Activated T-helper 1 cell treated with anti-CD3 and anti-CD28 coated beads, Interleukin-12 subunit alpha, Interleukin-12 subunit beta, Interleukin-2, Interleukin-4 antibody, amounts not matched to agents 30 ng/mL and 10 ng/mL and 1 ng/mL, durations not matched to agents 14 hours and 24 hours and 36 hours (primary cell): ENCODE measurements at regions not wholly inside any gene's neighbourhood (a gene's known extent, or its start where the extent isn't known, plus 50 kb on each side); places are given as distances from the start of the nearest gene placed in this dataset.

Experiments
- DNase-seq: peaks from one replicate; pipeline ENCODE4 v3.0.0; 2021; ENCODE audit warnings: low spot score
- H3K27ac Mint-ChIP-seq: one replicate; pipeline ENCODE4 v1.8.0; 2021; ENCODE audit warnings: mild to moderate bottlenecking, mixed read lengths
- H3K27me3 Mint-ChIP-seq: one replicate; pipeline ENCODE4 v1.8.0; 2022; ENCODE audit warnings: mild to moderate bottlenecking, moderate library complexity, mixed read lengths; ENCODE audit not compliant: insufficient read depth
- H3K36me3 Mint-ChIP-seq: one replicate; pipeline ENCODE4 v1.8.0; 2021; ENCODE audit warnings: low read depth, mixed read lengths
- H3K4me1 Mint-ChIP-seq: one replicate; pipeline ENCODE4 v1.8.0; 2021; ENCODE audit warnings: low read depth, mixed read lengths
- H3K4me3 Mint-ChIP-seq: one replicate; pipeline ENCODE4 v1.8.0; 2021; ENCODE audit warnings: mild to moderate bottlenecking, moderate library complexity, mixed read lengths
- H3K9me3 Mint-ChIP-seq: one replicate; pipeline ENCODE4 v1.8.0; 2021; ENCODE audit warnings: mixed read lengths
- intact Hi-C: fragments of 100-400 bp; cut with micrococcal nuclease; formaldehyde crosslinking; loops from one replicate; pipeline ENCODE4 v1.15.1; 2024

GRCh38 chr1:193703655-193704054, 517.2 kb upstream of the B3GALT2 start:
- Mint-ChIP-seq H3K36me3 (peaks cover 4% of the 10 kb centered on the region), H3K27ac (no peak overlapping the region), H3K27me3 (no peaks in the 10 kb centered on the region), H3K4me1 (peaks cover 25% of the 10 kb centered on the region), H3K4me3 (no peak overlapping the region), H3K9me3 (peaks cover 10% of the 10 kb centered on the region)
- intact Hi-C loops, result loop anchor here (10.0 kb wide), 1 partner anchor 519 kb away; the partner anchor contains the start of gene B3GALT2
- DNase-seq, result no peak

- Mint-ChIP-seq H3K27ac (no peak overlapping the region), H3K4me1 (peaks cover 24% of the 10 kb centered on the region), H3K9me3 (peaks cover 10% of the 10 kb centered on the region), H3K27me3 (no peaks in the 10 kb centered on the region), H3K36me3 (peaks cover 4% of the 10 kb centered on the region), H3K4me3 (no peak overlapping the region)
- intact Hi-C loops, result loop anchor here (10.0 kb wide), 1 partner anchor 518 kb away; the partner anchor contains the start of gene B3GALT2
- DNase-seq, result no peak
Measured at GRCh38 chr1:193703121-193703520, 516.7 kb upstream of the B3GALT2 start.

- H3K4me3 Mint-ChIP-seq, result no peak overlapping the region
- intact Hi-C loops, result loop anchor here (1.0 to 10.0 kb wide), 4 partner anchors 132 to 517 kb away; partner anchors contain the start of gene B3GALT2
- H3K27me3 Mint-ChIP-seq, result no peaks in the 10 kb centered on the region
- no peak for DNase-seq
- H3K36me3 Mint-ChIP-seq, result peaks cover 5% of the 10 kb centered on the region
- H3K4me1 Mint-ChIP-seq, result peaks cover 15% of the 10 kb centered on the region
- peaks cover 10% of the 10 kb centered on the region for H3K9me3 Mint-ChIP-seq
- H3K27ac Mint-ChIP-seq, result no peak overlapping the region
Measured at GRCh38 chr1:193701759-193702158, 515.3 kb upstream of the B3GALT2 start.

- H3K4me3 Mint-ChIP-seq, result no peak overlapping the region
- peaks cover 5% of the 10 kb centered on the region for H3K36me3 Mint-ChIP-seq
- no peak for DNase-seq
- intact Hi-C loops, result loop anchor here (1.0 to 10.0 kb wide), 4 partner anchors 132 to 516 kb away; partner anchors contain the start of gene B3GALT2
- H3K9me3 Mint-ChIP-seq, result peaks cover 7% of the 10 kb centered on the region
- H3K27me3 Mint-ChIP-seq, result no peaks in the 10 kb centered on the region
- H3K27ac Mint-ChIP-seq, result peak overlapping the region; percentile 20
- H3K4me1 Mint-ChIP-seq, result peaks cover 15% of the 10 kb centered on the region
Measured at GRCh38 chr1:193700710-193701355, 514.4 kb upstream of the B3GALT2 start.

GRCh38 chr1:193699261-193699660, 512.8 kb upstream of the B3GALT2 start:
- no peak overlapping the region for H3K27ac Mint-ChIP-seq
- intact Hi-C loops, result no loop called here
- H3K36me3 Mint-ChIP-seq, result peaks cover 2% of the 10 kb centered on the region
- H3K27me3 Mint-ChIP-seq, result peaks cover 3% of the 10 kb centered on the region
- no peak overlapping the region for H3K4me3 Mint-ChIP-seq
- H3K4me1 Mint-ChIP-seq, result peaks cover 15% of the 10 kb centered on the region
- H3K9me3 Mint-ChIP-seq, result no peaks in the 10 kb centered on the region
- DNase-seq, result no peak

- no peaks in the 10 kb centered on the region for H3K9me3 Mint-ChIP-seq
- peaks cover 2% of the 10 kb centered on the region for H3K36me3 Mint-ChIP-seq
- no peak overlapping the region for H3K4me3 Mint-ChIP-seq
- intact Hi-C loops, result no loop called here
- no peak overlapping the region for H3K27ac Mint-ChIP-seq
- peaks cover 15% of the 10 kb centered on the region for H3K4me1 Mint-ChIP-seq
- peaks cover 3% of the 10 kb centered on the region for H3K27me3 Mint-ChIP-seq
- no peak for DNase-seq
Measured at GRCh38 chr1:193697776-193698175, 511.4 kb upstream of the B3GALT2 start.

GRCh38 chr1:193697115-193697762, 510.8 kb upstream of the B3GALT2 start:
- Mint-ChIP-seq H3K27me3 (peaks cover 6% of the 10 kb centered on the region), H3K36me3 (peaks cover 2% of the 10 kb centered on the region), H3K4me1 (peaks cover 20% of the 10 kb centered on the region), H3K4me3 (no peak overlapping the region), H3K9me3 (no peaks in the 10 kb centered on the region), H3K27ac (no peak overlapping the region)
- DNase-seq, result no peak
- intact Hi-C loops, result no loop called here

GRCh38 chr1:193694741-193695140, 508.3 kb upstream of the B3GALT2 start:
- intact Hi-C loops, result no loop called here
- Mint-ChIP-seq H3K9me3 (no peaks in the 10 kb centered on the region), H3K4me3 (no peak overlapping the region), H3K27ac (no peak overlapping the region), H3K27me3 (peaks cover 6% of the 10 kb centered on the region), H3K36me3 (peaks cover 2% of the 10 kb centered on the region), H3K4me1 (peaks cover 5% of the 10 kb centered on the region)
- DNase-seq, result no peak

- peaks cover 3% of the 10 kb centered on the region for H3K36me3 Mint-ChIP-seq
- H3K27me3 Mint-ChIP-seq, result no peaks in the 10 kb centered on the region
- intact Hi-C loops, result no loop called here
- no peak for DNase-seq
- H3K9me3 Mint-ChIP-seq, result peaks cover 3% of the 10 kb centered on the region
- H3K27ac Mint-ChIP-seq, result no peak overlapping the region
- no peak overlapping the region for H3K4me3 Mint-ChIP-seq
- H3K4me1 Mint-ChIP-seq, result no peaks in the 10 kb centered on the region
Measured at GRCh38 chr1:193685986-193686385, 499.6 kb upstream of the B3GALT2 start.

- DNase-seq, result no peak
- Mint-ChIP-seq H3K36me3 (peaks cover 3% of the 10 kb centered on the region), H3K4me3 (no peak overlapping the region), H3K9me3 (peaks cover 3% of the 10 kb centered on the region), H3K27ac (no peak overlapping the region), H3K4me1 (no peaks in the 10 kb centered on the region), H3K27me3 (no peaks in the 10 kb centered on the region)
- intact Hi-C loops, result no loop called here
Measured at GRCh38 chr1:193681422-193681821, 495.0 kb upstream of the B3GALT2 start.

- no peaks in the 10 kb centered on the region for H3K27me3 Mint-ChIP-seq
- intact Hi-C loops, result no loop called here
- H3K36me3 Mint-ChIP-seq, result peaks cover under 1% of the 10 kb centered on the region
- H3K4me1 Mint-ChIP-seq, result no peaks in the 10 kb centered on the region
- no peak for DNase-seq
- H3K4me3 Mint-ChIP-seq, result no peak overlapping the region
- H3K27ac Mint-ChIP-seq, result no peak overlapping the region
- H3K9me3 Mint-ChIP-seq, result peaks cover 3% of the 10 kb centered on the region
Measured at GRCh38 chr1:193680924-193681316, 494.5 kb upstream of the B3GALT2 start.

GRCh38 chr1:193680247-193680923, 494.0 kb upstream of the B3GALT2 start:
- Mint-ChIP-seq H3K27ac (no peak overlapping the region), H3K36me3 (no peaks in the 10 kb centered on the region), H3K4me1 (no peaks in the 10 kb centered on the region), H3K9me3 (peaks cover 3% of the 10 kb centered on the region), H3K4me3 (no peak overlapping the region), H3K27me3 (no peaks in the 10 kb centered on the region)
- DNase-seq, result no peak
- intact Hi-C loops, result no loop called here

- no peak for DNase-seq
- intact Hi-C loops, result no loop called here
- no peaks in the 10 kb centered on the region for H3K27me3 Mint-ChIP-seq
- no peaks in the 10 kb centered on the region for H3K4me1 Mint-ChIP-seq
- no peak overlapping the region for H3K4me3 Mint-ChIP-seq
- no peaks in the 10 kb centered on the region for H3K9me3 Mint-ChIP-seq
- no peak overlapping the region for H3K27ac Mint-ChIP-seq
- no peaks in the 10 kb centered on the region for H3K36me3 Mint-ChIP-seq
Measured at GRCh38 chr1:193677874-193678273, 491.5 kb upstream of the B3GALT2 start.
